ENCODE measurements at regions not wholly inside any gene's neighbourhood (a gene's known extent, or its start where the extent isn't known, plus 50 kb on each side); places are given as distances from the start of the nearest gene placed in this dataset.

GRCh38 chr10:11397077-11397965 is 214.1 kb downstream of the USP6NL start:
- ATAC-seq (no peak), DNase-seq (no peak)
- no peaks in the 10 kb centered on the region for H3K9me3 ChIP-seq
- intact Hi-C loops (cut with DNase I), result no loop called here
- no peak for TF ChIP-seq POLR2A (IDR thresholded peaks at IDR 0.05)
- no peak for TF ChIP-seq CTCF (IDR thresholded peaks at IDR 0.05)
- H3K27ac ChIP-seq, result no peak overlapping the region
- H3K4me3 ChIP-seq, result no peak overlapping the region
- 70% methylated on average over 8 of the region's 21 CpGs for WGBS (ENCODE audit: insufficient coverage, low coverage, low lambda C conversion rate, missing lambda C conversion rate)
- no peaks in the 10 kb centered on the region for H3K4me1 ChIP-seq
- no peaks in the 10 kb centered on the region for H3K27me3 ChIP-seq
- no peaks in the 10 kb centered on the region for H3K36me3 ChIP-seq

GRCh38 chr10:11396311-11396955 is 215.0 kb downstream of the USP6NL start:
- Histone ChIP-seq H3K36me3 (no peaks in the 10 kb centered on the region), H3K9me3 (no peaks in the 10 kb centered on the region), H3K27ac (no peak overlapping the region), H3K4me1 (no peaks in the 10 kb centered on the region), H3K27me3 (no peaks in the 10 kb centered on the region), H3K4me3 (no peak overlapping the region)
- ATAC-seq, result no peak
- intact Hi-C loops (cut with DNase I), result no loop called here
- TF ChIP-seq CTCF (IDR thresholded peaks at IDR 0.05), result no peak
- no peak for TF ChIP-seq POLR2A (IDR thresholded peaks at IDR 0.05)
- DNase-seq, result no peak
- no CpG with 5 or more reads among the region's 17 CpGs for WGBS (ENCODE audit: insufficient coverage, low coverage, low lambda C conversion rate, missing lambda C conversion rate)

DNA sequence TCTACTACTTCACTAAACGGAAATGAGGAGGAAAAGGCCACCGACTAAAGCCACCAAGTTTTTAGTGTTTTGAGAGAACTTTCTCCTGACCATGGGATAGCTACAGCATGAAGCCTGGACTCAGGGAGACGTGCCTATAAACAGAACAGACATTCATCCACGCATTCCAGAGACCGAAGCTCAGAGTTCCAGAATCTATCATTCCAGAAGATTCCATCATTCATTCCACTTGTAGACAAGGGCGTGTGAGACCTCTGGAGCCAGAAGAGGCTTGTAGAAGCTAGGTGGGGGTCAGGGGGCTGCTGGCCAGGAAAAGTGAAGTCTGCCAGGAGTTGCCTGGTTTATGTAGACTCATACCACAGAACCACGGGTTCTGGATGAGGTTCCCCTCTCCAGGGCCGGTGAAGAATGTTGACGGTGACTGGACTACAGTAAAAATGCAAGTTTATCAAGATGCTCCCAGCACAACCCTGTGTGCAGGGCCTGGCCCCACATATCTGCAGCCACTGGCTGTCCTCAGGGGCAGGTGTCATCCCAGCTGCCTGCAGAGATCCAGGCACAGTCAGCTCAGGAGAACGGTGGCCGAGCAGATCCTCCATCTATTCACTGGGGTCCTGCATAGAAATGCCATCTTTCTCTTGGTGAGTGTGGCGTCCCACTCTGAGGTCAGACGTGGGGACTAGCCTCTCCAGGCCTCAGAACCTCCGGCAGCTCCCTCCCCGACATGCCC is 215.7 kb downstream of the USP6NL start:
- 71% methylated on average over 6 of the region's 15 CpGs for WGBS (ENCODE audit: insufficient coverage, low coverage, low lambda C conversion rate, missing lambda C conversion rate)
- ATAC-seq (no peak), DNase-seq (no peak)
- no peaks in the 10 kb centered on the region for H3K9me3 ChIP-seq
- intact Hi-C loops (cut with DNase I), result no loop called here
- H3K27me3 ChIP-seq, result no peaks in the 10 kb centered on the region
- H3K27ac ChIP-seq, result no peak overlapping the region
- TF ChIP-seq POLR2A (IDR thresholded peaks at IDR 0.05) (no peak), CTCF (IDR thresholded peaks at IDR 0.05) (no peak)
- no peaks in the 10 kb centered on the region for H3K36me3 ChIP-seq
- H3K4me3 ChIP-seq, result no peak overlapping the region
- H3K4me1 ChIP-seq, result no peaks in the 10 kb centered on the region

DNA sequence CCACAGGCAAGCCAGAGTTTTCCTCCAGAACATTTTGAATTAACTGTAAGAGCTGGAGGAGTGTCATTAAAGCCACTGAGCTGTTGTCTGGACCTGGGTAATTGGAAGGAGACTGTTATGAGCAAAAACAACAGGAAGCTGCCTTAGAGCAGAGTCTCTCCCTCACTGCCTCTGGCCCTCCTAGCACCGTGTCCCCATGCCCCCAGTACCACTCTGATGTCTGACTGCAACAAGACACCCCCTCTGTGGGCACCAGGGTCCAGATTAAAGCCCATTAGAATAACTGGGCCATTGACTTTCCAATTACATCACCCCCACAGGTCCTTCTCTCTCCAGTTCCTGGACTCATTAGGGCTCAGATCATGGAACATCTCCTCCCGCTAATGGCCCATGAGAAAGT is 216.3 kb downstream of the USP6NL start:
- TF ChIP-seq CTCF (IDR thresholded peaks at IDR 0.05) (no peak), POLR2A (IDR thresholded peaks at IDR 0.05) (no peak)
- no peak overlapping the region for H3K27ac ChIP-seq
- H3K9me3 ChIP-seq, result no peaks in the 10 kb centered on the region
- H3K4me1 ChIP-seq, result no peaks in the 10 kb centered on the region
- DNase-seq (no peak), ATAC-seq (peak in 1 of 4 donors; percentile 17)
- 58% methylated on average over 2 of the region's 2 CpGs for WGBS (ENCODE audit: insufficient coverage, low coverage, low lambda C conversion rate, missing lambda C conversion rate)
- no peak overlapping the region for H3K4me3 ChIP-seq
- H3K27me3 ChIP-seq, result no peaks in the 10 kb centered on the region
- intact Hi-C loops (cut with DNase I), result no loop called here
- no peaks in the 10 kb centered on the region for H3K36me3 ChIP-seq

Data from right lobe of liver (tissue), 6 donors.